GM21423 (cell line): ENCODE measurements at regions not wholly inside any gene's neighbourhood (a gene's known extent, or its start where the extent isn't known, plus 50 kb on each side); places are given as distances from the start of the nearest gene placed in this dataset.
"Not testable (repeated sequence)": the region's sequence is repeated elsewhere in the genome, so short reads cannot be mapped to it uniquely, and the experiment has no call there.

Experiments
- ATAC-seq: cut with Tn5 transposase; IDR thresholded peaks from one replicate; pipeline ENCODE4 v1.9.1; 2021; ENCODE audit warnings: mild to moderate bottlenecking, moderate library complexity; ENCODE audit not compliant: unreplicated experiment

DNA sequence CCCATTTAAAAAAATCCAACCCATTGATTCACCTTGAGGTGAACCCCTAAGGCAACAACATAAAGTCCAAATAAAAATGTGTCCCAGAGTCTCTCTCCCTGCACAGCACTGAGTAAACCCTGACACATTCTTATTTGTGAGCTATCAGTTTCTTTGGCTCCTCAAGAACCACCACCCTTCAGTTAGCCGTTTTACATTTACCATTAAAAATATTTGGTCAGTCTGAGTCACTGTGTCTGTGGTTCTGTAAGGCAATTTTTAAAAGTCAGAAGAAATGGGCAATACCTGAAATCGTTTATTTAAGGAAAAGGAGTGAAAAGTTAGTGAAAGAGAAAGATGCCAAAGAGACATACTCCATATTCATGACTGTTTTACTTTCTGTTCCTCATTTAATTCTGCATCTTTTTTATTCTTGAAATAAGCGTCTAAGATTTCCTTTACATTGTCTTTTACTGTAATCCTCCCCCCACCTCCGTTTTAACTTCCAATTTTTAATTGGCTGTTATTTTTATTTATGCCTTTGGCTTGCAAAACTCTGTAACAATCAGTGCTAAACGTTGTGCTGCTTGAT, 91.7 kb upstream of the IVNS1ABP start:
- no peak for ATAC-seq

GRCh38 chr1:185406691-185407009, 89.6 kb upstream of the IVNS1ABP start:
- no peak for ATAC-seq

- no peak for ATAC-seq
Measured at GRCh38 chr1:185406006-185406690, 89.1 kb upstream of the IVNS1ABP start.

DNA sequence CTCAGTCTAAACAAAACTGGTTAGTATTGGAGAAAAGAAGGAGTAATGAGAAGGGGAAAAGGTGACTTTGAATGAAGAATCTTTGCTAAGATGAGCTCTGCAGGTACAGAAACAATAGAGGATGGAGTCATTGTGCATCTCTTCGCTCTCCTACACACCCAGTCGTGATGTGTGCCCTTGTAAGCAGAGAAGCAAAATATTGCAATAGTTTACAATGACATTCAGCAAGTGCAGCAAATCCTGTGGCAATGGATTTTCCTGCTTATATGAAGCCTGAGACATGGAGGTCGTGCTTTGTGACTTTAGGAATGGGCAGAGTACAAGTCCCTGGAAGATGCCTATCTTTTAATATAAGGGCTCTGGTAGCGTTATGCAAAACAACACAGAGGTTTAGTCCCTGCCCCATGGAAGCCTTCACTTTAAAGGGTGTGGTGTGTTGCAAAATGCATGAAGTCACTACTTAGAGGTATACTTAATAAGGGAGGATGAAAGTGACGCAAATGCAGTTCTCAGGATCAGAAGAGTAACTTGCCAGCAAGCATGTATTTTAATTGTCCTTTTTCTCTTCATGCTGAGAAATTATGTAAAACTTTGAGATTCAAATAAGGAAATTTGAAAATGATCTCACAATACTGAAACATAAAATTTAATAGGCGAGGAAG, 88.0 kb upstream of the IVNS1ABP start:
- no peak for ATAC-seq

- no peak for ATAC-seq
Measured at GRCh38 chr1:185404291-185404690, 87.2 kb upstream of the IVNS1ABP start.

GRCh38 chr1:185402930-185403329, 85.9 kb upstream of the IVNS1ABP start:
- no peak for ATAC-seq

DNA sequence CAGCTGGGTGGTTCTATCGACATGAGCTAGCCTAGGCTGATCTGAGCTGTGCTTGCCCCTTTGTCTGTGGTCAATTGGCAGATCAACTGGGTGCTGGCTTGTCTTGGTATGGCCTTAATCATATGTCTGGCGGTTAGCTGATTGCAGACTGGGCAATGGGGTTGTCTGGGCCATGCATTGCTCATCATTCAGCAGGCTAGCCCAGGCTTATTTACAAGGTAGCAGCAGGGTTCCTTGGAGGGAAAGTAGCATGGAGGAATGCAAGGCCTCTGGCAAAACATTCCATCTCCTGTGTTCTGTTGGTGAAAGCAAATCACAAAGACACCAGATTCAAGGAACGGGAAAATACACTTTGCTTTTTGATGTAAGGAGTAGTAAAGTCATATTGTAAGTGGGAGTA, 84.0 kb upstream of the IVNS1ABP start:
- no peak for ATAC-seq

GRCh38 chr1:185400052-185400451, 83.0 kb upstream of the IVNS1ABP start:
- no peak for ATAC-seq

GRCh38 chr1:185398599-185398998, 81.6 kb upstream of the IVNS1ABP start:
- ATAC-seq = peak; percentile 56

DNA sequence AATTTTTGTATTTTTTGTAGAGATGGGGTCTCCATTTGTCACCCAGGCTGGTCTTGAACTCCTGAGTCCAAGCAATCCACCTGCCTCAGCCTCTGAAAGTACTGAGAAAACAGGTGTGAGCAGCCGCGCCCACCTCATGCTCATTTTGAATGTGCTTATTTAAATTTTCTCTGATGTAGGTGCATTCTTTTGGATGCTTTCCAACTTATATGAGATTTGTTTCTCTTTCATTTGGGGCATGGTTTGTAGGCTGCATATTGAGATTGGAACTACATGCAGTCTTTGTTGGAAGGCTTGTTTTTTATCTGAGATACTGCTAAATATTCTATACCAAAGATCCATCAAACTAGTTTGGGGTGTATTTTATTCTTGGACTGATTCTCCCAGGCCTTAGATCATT, 81.0 kb upstream of the IVNS1ABP start:
- ATAC-seq = no peak

DNA sequence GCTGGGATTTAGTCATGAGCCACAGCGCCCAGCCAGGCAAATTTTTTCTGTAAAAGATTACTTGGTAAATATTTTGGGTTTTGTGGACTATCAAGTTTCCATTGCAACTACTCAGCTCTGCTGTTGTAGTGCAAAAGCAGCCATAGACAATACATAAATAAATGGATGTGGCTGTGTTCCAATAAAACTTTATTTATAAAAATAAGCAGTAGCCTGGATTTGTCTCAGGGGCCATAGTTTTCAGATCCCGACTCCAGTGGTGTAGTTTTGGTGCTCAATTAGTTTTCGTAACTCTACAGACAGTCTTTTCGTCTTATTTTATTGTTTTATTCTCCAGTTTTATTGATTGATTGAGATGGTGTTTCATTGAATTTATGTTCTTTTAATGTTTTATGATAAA, 80.1 kb upstream of the IVNS1ABP start:
- no peak for ATAC-seq

DNA sequence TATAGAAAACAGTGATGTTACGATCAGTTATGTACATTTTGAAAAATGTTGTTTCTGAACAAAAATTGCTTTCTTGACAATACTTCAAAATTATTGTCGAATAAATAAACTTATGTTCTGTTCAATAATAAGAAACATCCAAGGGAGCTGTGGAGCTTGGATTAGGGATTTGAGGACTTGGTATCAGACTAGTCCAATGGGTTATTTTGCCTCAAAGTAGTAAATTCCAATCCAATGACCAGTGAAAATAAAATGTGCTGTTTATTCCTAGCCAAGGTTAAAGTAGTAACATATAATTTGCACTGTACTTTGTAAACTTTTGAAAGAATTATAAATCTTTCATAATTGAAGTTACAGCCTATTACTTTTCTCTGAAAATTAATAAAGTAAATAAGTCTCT, 79.1 kb upstream of the IVNS1ABP start:
- ATAC-seq = no peak

DNA sequence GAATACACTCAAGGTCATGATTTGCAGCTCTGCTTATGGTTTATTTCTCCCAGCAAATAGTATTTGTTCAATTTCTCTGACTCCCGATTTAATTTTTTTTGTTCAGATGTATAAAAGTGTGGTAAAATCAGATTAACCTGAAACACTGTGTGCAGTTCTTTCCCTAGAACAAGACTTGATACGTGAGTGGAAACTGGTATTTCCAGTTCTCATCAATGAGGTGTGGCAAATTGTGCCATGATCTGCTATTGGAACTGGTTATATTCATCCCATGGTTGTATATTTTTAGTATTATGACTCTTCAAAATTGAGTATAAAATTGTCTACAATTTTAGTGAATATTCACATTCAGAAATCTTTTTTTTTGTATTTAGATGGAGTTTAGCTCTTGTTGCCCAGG, 76.8 kb upstream of the IVNS1ABP start:
- ATAC-seq = no peak

DNA sequence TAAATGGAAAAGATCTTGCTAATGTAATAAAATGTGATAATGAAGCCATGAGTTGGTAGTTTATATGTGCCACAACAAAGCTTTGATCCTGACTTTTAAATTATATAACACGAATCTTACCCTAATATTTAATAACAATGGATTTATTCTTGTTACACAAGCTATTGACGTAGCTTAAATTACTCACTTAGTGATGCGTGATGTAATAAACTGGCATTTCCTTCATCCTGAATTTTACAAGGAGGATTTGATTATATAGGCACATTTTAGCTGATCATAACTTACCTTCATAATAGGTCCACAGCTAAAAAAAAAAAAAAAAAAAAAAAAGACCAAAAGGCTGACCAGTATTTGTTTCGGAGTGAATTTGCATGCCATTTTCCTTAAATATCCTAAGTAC, 76.2 kb upstream of the IVNS1ABP start:
- ATAC-seq = no peak

DNA sequence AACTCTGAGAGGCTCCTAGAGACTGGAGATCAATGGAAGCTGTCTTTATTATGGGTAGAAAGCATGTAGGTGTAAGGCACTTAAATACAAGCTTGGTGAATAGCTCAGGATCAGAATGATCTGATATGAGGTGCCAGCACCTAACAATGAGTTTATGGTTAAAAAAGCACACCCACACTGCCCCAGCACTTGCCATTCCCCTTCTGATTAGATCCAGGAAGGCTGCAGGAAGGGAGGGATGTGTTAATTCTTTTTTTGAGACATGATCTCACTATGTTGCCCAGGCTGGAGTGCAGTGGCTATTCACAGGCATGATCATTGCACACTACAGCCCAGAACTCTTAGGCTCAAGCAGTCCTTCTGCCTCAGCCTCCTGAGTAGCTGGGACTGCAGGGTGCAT, 71.8 kb upstream of the IVNS1ABP start:
- no peak for ATAC-seq

DNA sequence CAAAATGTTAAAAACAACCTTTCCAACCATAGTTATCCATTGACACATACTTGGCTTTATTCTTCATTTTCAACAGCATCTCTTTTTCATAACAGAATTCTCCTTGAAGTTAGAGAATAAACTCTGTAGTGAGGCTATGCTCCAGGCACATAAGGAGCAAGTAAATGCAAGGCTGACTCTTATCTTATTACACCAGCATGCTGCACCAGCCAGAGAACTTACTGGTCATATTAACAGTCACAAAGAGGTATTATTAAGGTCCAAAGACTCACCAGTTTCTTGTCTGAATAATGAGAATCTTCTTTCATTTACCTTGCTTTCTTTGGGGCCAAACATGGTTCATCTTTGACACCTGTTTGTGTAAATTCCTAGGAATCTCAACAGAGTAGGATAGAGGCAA, 71.3 kb upstream of the IVNS1ABP start:
- no peak for ATAC-seq

- no peak for ATAC-seq
Measured at GRCh38 chr1:185385991-185386390, 68.9 kb upstream of the IVNS1ABP start.

GRCh38 chr1:185383805-185384204, 66.8 kb upstream of the IVNS1ABP start:
- ATAC-seq = not testable (repeated sequence)

GRCh38 chr1:185377831-185378230, 60.8 kb upstream of the IVNS1ABP start:
- no peak for ATAC-seq

GRCh38 chr1:185376840-185377635, 60.0 kb upstream of the IVNS1ABP start:
- ATAC-seq = no peak

DNA sequence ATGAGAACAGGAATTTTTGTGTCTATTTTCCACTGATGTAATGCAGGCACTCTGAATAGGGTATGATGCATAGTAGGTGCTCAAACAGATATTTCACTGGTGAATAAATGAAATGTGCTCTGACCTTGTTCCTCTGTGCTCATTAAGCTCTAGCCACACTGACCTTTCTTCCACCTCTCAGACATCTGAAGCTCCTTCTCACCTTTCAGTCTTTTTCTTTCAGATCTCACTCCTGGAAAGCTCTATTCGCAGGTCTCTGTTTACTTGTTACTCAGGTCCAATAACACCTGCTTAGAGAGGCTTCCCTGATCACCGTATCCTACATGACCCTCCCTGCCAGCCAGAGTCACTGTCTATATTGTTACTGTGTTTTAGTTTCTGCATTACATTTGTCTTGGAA, 59.2 kb upstream of the IVNS1ABP start:
- ATAC-seq = no peak

- no peak for ATAC-seq
Measured at GRCh38 chr1:185375583-185375982, 58.5 kb upstream of the IVNS1ABP start.
